ENCODE measurements at regions not wholly inside any gene's neighbourhood (a gene's known extent, or its start where the extent isn't known, plus 50 kb on each side); places are given as distances from the start of the nearest gene placed in this dataset.

DNA sequence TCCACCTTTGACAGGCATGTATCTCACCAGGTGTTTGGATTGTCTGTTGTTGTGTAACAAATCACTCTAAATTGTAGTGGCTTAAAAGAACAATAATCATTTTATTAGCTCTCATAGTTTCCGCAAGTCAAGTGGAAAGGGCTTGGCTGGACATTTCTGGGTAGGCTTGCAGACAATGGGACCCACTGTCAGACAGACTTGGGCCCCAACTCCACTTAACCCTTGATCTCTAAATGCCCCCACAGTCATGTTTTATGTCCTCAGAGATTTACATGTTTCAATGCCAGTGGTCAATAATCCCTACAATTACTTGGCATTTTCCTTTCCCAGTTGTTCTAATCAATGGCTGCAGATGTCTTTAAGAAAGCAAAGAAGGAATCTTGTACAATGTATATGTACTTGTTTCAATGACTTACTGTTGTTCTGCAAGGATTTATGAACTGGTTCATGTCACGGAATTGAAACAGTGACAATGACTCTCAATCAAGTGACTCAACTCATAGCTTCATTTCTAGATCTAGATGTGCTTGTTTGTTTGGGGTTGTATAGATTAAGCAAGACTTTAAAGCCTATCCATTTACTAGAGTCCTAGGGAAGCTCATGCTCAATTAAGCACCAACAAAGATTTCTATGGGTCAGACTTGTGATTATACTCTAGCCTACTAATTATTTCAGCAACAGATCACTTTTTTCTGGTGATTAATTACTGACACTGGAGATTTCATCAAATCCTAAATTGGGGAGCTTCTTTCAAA lies 510.1 kb upstream of the NBEA start:
- Histone ChIP-seq H3K27ac (replicated peaks) (no peak overlapping the region), H3K27me3 (ENCODE audit: insufficient read depth, poor library complexity, severe bottlenecking) (no peaks in the 10 kb centered on the region), H3K4me3 (replicated peaks; ENCODE audit: insufficient read depth, low read length) (no peak overlapping the region)
- TF ChIP-seq SPI1 (IDR thresholded peaks at IDR 0.05; ENCODE audit: borderline replicate concordance, low read depth), result no peak
- TF ChIP-seq CTCF (IDR thresholded peaks at IDR 0.05; ENCODE audit: insufficient read depth, low read length), result no peak
- TF ChIP-seq, protein P1, sequence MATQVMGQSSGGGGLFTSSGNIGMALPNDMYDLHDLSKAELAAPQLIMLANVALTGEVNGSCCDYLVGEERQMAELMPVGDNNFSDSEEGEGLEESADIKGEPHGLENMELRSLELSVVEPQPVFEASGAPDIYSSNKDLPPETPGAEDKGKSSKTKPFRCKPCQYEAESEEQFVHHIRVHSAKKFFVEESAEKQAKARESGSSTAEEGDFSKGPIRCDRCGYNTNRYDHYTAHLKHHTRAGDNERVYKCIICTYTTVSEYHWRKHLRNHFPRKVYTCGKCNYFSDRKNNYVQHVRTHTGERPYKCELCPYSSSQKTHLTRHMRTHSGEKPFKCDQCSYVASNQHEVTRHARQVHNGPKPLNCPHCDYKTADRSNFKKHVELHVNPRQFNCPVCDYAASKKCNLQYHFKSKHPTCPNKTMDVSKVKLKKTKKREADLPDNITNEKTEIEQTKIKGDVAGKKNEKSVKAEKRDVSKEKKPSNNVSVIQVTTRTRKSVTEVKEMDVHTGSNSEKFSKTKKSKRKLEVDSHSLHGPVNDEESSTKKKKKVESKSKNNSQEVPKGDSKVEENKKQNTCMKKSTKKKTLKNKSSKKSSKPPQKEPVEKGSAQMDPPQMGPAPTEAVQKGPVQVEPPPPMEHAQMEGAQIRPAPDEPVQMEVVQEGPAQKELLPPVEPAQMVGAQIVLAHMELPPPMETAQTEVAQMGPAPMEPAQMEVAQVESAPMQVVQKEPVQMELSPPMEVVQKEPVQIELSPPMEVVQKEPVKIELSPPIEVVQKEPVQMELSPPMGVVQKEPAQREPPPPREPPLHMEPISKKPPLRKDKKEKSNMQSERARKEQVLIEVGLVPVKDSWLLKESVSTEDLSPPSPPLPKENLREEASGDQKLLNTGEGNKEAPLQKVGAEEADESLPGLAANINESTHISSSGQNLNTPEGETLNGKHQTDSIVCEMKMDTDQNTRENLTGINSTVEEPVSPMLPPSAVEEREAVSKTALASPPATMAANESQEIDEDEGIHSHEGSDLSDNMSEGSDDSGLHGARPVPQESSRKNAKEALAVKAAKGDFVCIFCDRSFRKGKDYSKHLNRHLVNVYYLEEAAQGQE (IDR thresholded peaks at IDR 0.05; ENCODE audit: insufficient replicate concordance, low read depth), result no peak
- no peak for TF ChIP-seq GABPA (IDR thresholded peaks at IDR 0.05; ENCODE audit: low read depth)
- no peak for TF ChIP-seq POLR2AphosphoS5 (IDR thresholded peaks at IDR 0.05; ENCODE audit: low read depth)
- DNase-seq (ENCODE audit: low read depth in 1 of 2, low spot score in 1 of 2), result no peak

GRCh38 chr13:34435338-34435737 lies 506.7 kb upstream of the NBEA start:
- TF ChIP-seq CTCF (IDR thresholded peaks at IDR 0.05; ENCODE audit: insufficient read depth, low read length), result no peak
- H3K27me3 ChIP-seq (ENCODE audit: insufficient read depth, poor library complexity, severe bottlenecking), result no peaks in the 10 kb centered on the region
- H3K27ac ChIP-seq (replicated peaks), result no peak overlapping the region
- no peak for DNase-seq (ENCODE audit: low read depth in 1 of 2, low spot score in 1 of 2)
- H3K4me3 ChIP-seq (replicated peaks; ENCODE audit: insufficient read depth, low read length), result no peak overlapping the region

DNA sequence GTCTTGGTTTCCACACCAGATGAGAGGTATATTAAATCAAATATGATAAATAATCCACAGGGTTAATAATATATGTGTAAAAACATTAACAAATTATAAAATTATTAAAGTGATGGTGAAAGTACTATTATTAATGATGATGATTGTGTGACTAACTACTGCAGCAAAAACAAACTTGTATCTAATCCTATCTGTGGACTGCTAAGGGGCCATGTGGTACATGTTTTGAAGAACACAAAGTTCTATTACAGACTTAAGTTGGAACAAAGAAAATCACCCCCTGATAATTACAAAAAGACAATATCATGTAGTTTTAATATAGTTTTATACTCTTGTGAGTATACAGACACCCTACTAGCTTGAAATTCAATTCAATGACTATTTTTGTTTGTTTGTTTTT lies 504.2 kb upstream of the NBEA start:
- H3K27ac ChIP-seq (replicated peaks), result no peak overlapping the region
- no peak overlapping the region for H3K4me3 ChIP-seq (replicated peaks; ENCODE audit: insufficient read depth, low read length)
- no peak for DNase-seq (ENCODE audit: low read depth in 1 of 2, low spot score in 1 of 2)
- TF ChIP-seq CTCF (IDR thresholded peaks at IDR 0.05; ENCODE audit: insufficient read depth, low read length) (no peak), POLR2AphosphoS5 (IDR thresholded peaks at IDR 0.05; ENCODE audit: low read depth) (no peak)
- H3K27me3 ChIP-seq (ENCODE audit: insufficient read depth, poor library complexity, severe bottlenecking), result no peaks in the 10 kb centered on the region

- Histone ChIP-seq H3K27ac (replicated peaks) (no peak overlapping the region), H3K4me3 (replicated peaks; ENCODE audit: insufficient read depth, low read length) (no peak overlapping the region)
- TF ChIP-seq CTCF (IDR thresholded peaks at IDR 0.05; ENCODE audit: insufficient read depth, low read length) (no peak), SPI1 (IDR thresholded peaks at IDR 0.05; ENCODE audit: borderline replicate concordance, low read depth) (no peak), GABPA (IDR thresholded peaks at IDR 0.05; ENCODE audit: low read depth) (no peak), POLR2AphosphoS5 (IDR thresholded peaks at IDR 0.05; ENCODE audit: low read depth) (no peak)
- TF ChIP-seq, protein P1 (IDR thresholded peaks at IDR 0.05; ENCODE audit: insufficient replicate concordance, low read depth), result no peak
Measured at GRCh38 chr13:34452831-34453230, 489.2 kb upstream of the NBEA start.

More at GRCh38 chr13:34452831-34453230, 489.2 kb upstream of the NBEA start:
- no peak for DNase-seq (ENCODE audit: low read depth in 1 of 2, low spot score in 1 of 2)
- H3K27me3 ChIP-seq (ENCODE audit: insufficient read depth, poor library complexity, severe bottlenecking), result no peaks in the 10 kb centered on the region

All from HL-60 (cell line).